ENCODE measurements at regions not wholly inside any gene's neighbourhood (a gene's known extent, or its start where the extent isn't known, plus 50 kb on each side); places are given as distances from the start of the nearest gene placed in this dataset.

DNA sequence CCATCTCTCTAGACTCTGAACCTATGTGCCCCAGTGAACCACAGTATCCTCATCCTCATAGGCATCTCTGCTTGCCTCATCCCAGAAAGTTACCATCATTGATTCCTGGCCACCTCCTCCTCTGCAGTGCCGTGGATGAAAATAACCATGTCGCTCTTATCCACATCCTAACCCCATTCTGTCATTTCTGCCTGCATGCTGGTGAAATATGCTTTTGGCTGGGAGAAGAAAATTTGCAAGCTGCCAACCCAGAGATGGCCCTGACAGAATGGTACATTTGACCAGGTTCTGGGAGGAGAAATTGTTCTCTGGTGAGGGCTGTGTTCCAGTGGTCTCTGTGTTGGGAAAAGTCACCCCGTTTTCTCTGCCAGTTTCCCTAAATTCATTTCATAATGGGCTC lies 149.7 kb downstream of the NMUR2 start:
- no peaks in the 10 kb centered on the region for H3K36me3 ChIP-seq (ENCODE audit: control insufficient read depth, insufficient read depth, low read length)
- FAIRE-seq: no peak
- no peak overlapping the region for H3K4me3 ChIP-seq (ENCODE audit: low read depth, low read length)
- no peaks in the 10 kb centered on the region for H3K27me3 ChIP-seq (ENCODE audit: control insufficient read depth, insufficient read depth, low read length)
- TF ChIP-seq CTCF (IDR thresholded peaks at IDR 0.05; ENCODE audit: insufficient read depth, low read length, severe bottlenecking): no peak
- no peak for DNase-seq (ENCODE audit: low read depth)

DNA sequence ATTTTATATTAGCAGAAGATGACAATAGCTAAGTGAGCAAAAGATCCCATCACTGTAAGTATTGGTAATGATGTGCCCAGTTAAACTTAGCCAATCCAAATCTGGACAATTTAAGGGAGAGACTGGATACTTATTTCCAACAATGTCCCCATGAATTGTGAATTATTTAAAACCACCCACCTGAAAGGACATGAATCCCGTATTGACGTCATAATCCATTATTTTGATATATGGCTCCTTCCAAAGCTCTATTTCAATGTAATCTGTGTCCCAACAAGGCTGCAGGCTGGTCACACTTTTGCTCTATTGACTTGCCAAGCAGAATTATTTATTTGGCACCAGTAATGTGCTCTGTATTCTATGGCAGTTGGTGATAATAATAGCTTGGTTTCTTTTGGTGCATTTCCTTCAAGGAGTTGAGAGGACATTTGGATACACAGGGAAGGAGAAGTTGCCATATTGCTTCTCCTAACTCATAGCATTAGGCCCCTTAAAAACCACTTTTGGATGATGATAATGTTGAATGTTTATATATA lies 157.2 kb downstream of the NMUR2 start:
- Histone ChIP-seq H3K4me3 (ENCODE audit: low read depth, low read length) (no peak overlapping the region), H3K36me3 (ENCODE audit: control insufficient read depth, insufficient read depth, low read length) (no peaks in the 10 kb centered on the region), H3K27me3 (ENCODE audit: control insufficient read depth, insufficient read depth, low read length) (no peaks in the 10 kb centered on the region)
- no peak for TF ChIP-seq CTCF (IDR thresholded peaks at IDR 0.05; ENCODE audit: insufficient read depth, low read length, severe bottlenecking)
- no peak for DNase-seq (ENCODE audit: low read depth)
- FAIRE-seq: no peak

- no peaks in the 10 kb centered on the region for H3K36me3 ChIP-seq (ENCODE audit: control insufficient read depth, insufficient read depth, low read length)
- no peak for FAIRE-seq
- no peaks in the 10 kb centered on the region for H3K27me3 ChIP-seq (ENCODE audit: control insufficient read depth, insufficient read depth, low read length)
- H3K4me3 ChIP-seq (ENCODE audit: low read depth, low read length): no peak overlapping the region
- TF ChIP-seq CTCF (IDR thresholded peaks at IDR 0.05; ENCODE audit: insufficient read depth, low read length, severe bottlenecking): no peak
- DNase-seq (ENCODE audit: low read depth): peak; percentile 20
Measured at GRCh38 chr5:152246401-152246800, 158.7 kb downstream of the NMUR2 start.

- no peaks in the 10 kb centered on the region for H3K36me3 ChIP-seq (ENCODE audit: control insufficient read depth, insufficient read depth, low read length)
- no peak for TF ChIP-seq CTCF (IDR thresholded peaks at IDR 0.05; ENCODE audit: insufficient read depth, low read length, severe bottlenecking)
- no peak overlapping the region for H3K4me3 ChIP-seq (ENCODE audit: low read depth, low read length)
- no peaks in the 10 kb centered on the region for H3K27me3 ChIP-seq (ENCODE audit: control insufficient read depth, insufficient read depth, low read length)
- no peak for FAIRE-seq
- peak; percentile 46 for DNase-seq (ENCODE audit: low read depth)
Measured at GRCh38 chr5:152237531-152237930, 167.5 kb downstream of the NMUR2 start.

DNA sequence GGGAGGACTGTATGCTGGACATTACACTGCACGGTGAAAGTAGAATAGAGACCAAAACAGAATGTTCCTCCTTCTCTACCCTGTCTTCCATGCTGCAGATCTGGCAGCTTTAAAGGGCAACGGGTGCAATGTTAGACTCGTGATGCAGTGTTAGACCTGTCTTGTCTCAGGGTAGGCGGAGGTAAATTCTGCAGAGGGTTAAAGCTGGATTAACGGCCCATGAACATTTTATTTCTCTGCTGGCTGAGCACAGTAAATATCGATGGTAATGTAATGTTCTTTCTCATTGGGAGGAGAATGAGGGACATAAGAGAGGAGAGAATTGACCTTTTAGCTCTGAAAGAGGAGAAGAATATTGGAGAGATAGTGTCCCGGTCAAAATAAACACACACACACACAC lies 178.9 kb downstream of the NMUR2 start:
- no peaks in the 10 kb centered on the region for H3K36me3 ChIP-seq (ENCODE audit: control insufficient read depth, insufficient read depth, low read length)

More for the DNA sequence above, 178.9 kb downstream of the NMUR2 start:
- DNase-seq (ENCODE audit: low read depth): no peak
- Histone ChIP-seq H3K27me3 (ENCODE audit: control insufficient read depth, insufficient read depth, low read length) (no peaks in the 10 kb centered on the region), H3K4me3 (ENCODE audit: low read depth, low read length) (no peak overlapping the region)
- TF ChIP-seq CTCF (IDR thresholded peaks at IDR 0.05; ENCODE audit: insufficient read depth, low read length, severe bottlenecking): no peak
- FAIRE-seq: no peak

All from bronchial epithelial cell (primary cell).